K562 (cell line): ENCODE measurements at regions not wholly inside any gene's neighbourhood (a gene's known extent, or its start where the extent isn't known, plus 50 kb on each side); places are given as distances from the start of the nearest gene placed in this dataset.

Source experiments
- ATAC-seq: fragments of 200-7000 bp; cut with Tn5 transposase; 3 replicates; pipeline ENCODE4 v1.9.1; 2020; ENCODE audit warnings: moderate library complexity
- BruUV-seq: library from RNA; stranded (reverse); fragments of 400-500 nt; replicated peaks from 2 replicates; lab custom pipeline; 2021; lab: Mats Ljungman, UMichigan
- CTCF ChIA-PET: fragments of 300-600 bp; formaldehyde crosslinking; extraction: SDS; loops from one replicate; lab custom pipeline; 2021; ENCODE audit warnings: low intra/inter-chr PET ratio; lab: Yijun Ruan, JAX
- POLR2A ChIA-PET: fragments of 300-600, 350-650 bp; sonication (Branson Sonifier 250); formaldehyde crosslinking; extraction: SDS; loops from one replicate; lab custom pipeline; 2021; ENCODE audit warnings: antibody characterized with exemption, inconsistent platforms; lab: Yijun Ruan, JAX
- DNase-seq, 4 experiments: peaks; one replicate each; pipeline versions ENCODE4 v3.0.0 to v3.0.0-alpha.2; 2011 to 2018; ENCODE audit warnings: low spot score in 3 of 4, mixed read lengths in 3 of 4; ENCODE audit errors: extremely low read depth in 1 of 4
- FAIRE-seq: peaks from 2 replicates; lab custom pipeline; 2011; peaks lifted over from hg19 to GRCh38; lab: Jason Lieb, UNC
- H2AFZ ChIP-seq: 2 replicates; pipeline ENCODE4 v1.6.0; 2011; ENCODE audit warnings: low read depth, low read length, control low read depth, inconsistent platforms
- H3K27ac ChIP-seq: fragments of 200-600 bp; 3 replicates; pipeline ENCODE4 v1.8.0; 2011; ENCODE audit warnings: low read depth, mild to moderate bottlenecking, control low read depth, inconsistent platforms, low read length, moderate library complexity, mixed read lengths; ENCODE audit errors: extremely low read depth
- H3K27me3 ChIP-seq, 2 experiments: fragments of 300-600 bp in 1 of 2; 2 replicates in 1 of 2; 3 replicates in 1 of 2; pipeline versions ENCODE4 v1.6.0 to v1.8.0; 2011; ENCODE audit warnings: inconsistent platforms in 2 of 2, low read length in 2 of 2, mild to moderate bottlenecking in 1 of 2, mixed read lengths in 1 of 2, moderate library complexity in 1 of 2; ENCODE audit not compliant: control insufficient read depth in 2 of 2, insufficient read depth in 2 of 2
- H3K36me3 ChIP-seq: fragments of 300-600 bp; 3 replicates; pipeline ENCODE4 v1.8.0; 2011; ENCODE audit warnings: mild to moderate bottlenecking, low read length, inconsistent platforms; ENCODE audit not compliant: control insufficient read depth, insufficient read depth
- H3K4me1 ChIP-seq, 2 experiments: fragments of 200-600 bp in 1 of 2; replicated peaks in 1 of 2; 2 replicates in 1 of 2; 3 replicates in 1 of 2; pipeline versions ENCODE4 v1.5.1 to v1.8.0; 2011; ENCODE audit warnings: inconsistent platforms in 2 of 2, low read length in 2 of 2, mild to moderate bottlenecking in 1 of 2, mixed read lengths in 1 of 2, moderate library complexity in 1 of 2; ENCODE audit not compliant: control insufficient read depth in 2 of 2, insufficient read depth in 2 of 2
- H3K4me2 ChIP-seq: 2 replicates; pipeline ENCODE4 v1.6.1; 2011; ENCODE audit warnings: low read length, control low read depth, inconsistent platforms, mixed read lengths; ENCODE audit not compliant: insufficient read depth
- H3K4me3 ChIP-seq: fragments of 200-600 bp; sonication (generic), shearing (Covaris generic); 2 replicates; pipeline ENCODE4 v1.5.1; 2016; ENCODE audit warnings: control low read depth, inconsistent platforms
- H3K79me2 ChIP-seq: fragments of 200-600 bp; 3 replicates; pipeline ENCODE4 v1.8.0; 2011; ENCODE audit warnings: low read length, inconsistent platforms; ENCODE audit not compliant: control insufficient read depth, insufficient read depth
- H3K9ac ChIP-seq, 2 experiments: 2 replicates each; pipeline versions ENCODE4 v1.6.0 to v1.6.1; 2011; ENCODE audit warnings: low read depth in 2 of 2, low read length in 2 of 2, control low read depth in 1 of 2, inconsistent platforms in 1 of 2, mild to moderate bottlenecking in 1 of 2, mixed read lengths in 1 of 2; ENCODE audit not compliant: insufficient read depth in 1 of 2
- H3K9me1 ChIP-seq: one replicate; pipeline ENCODE4 v1.6.0; 2011; ENCODE audit warnings: inconsistent platforms, mild to moderate bottlenecking, low read length, moderate library complexity; ENCODE audit not compliant: control insufficient read depth, insufficient read depth
- H3K9me3 ChIP-seq: replicated peaks from 2 replicates; pipeline ENCODE4 v1.5.1; 2011; ENCODE audit warnings: low read depth, low read length, inconsistent platforms; ENCODE audit not compliant: control insufficient read depth, insufficient read depth
- H4K20me1 ChIP-seq: replicated peaks from 2 replicates; pipeline ENCODE4 v1.6.1; 2011; ENCODE audit warnings: low read length, inconsistent platforms, mixed read lengths; ENCODE audit not compliant: control insufficient read depth, insufficient read depth
- KLF1 ChIP-seq: fragments of 450-650 bp; IDR thresholded peaks from 2 replicates; pipeline ENCODE4 v1.6.1; 2016; ENCODE audit warnings: missing genetic modification characterization, missing compliant biosample characterization
- SAFB ChIP-seq: fragments of 200-400 bp; formaldehyde crosslinking; IDR thresholded peaks from 2 replicates; pipeline ENCODE4 v1.6.1; 2017; ENCODE audit warnings: low read depth, low read length, borderline replicate concordance
- SIRT6 ChIP-seq: IDR thresholded peaks from one replicate; pipeline ENCODE4 v1.6.1; 2012; ENCODE audit warnings: low read depth, mild to moderate bottlenecking, control low read depth, inconsistent platforms, low read length, moderate library complexity
- ZNF449 ChIP-seq: fragments of 250-450 bp; sonication (Bioruptor Pico); IDR thresholded peaks from 2 replicates; pipeline ENCODE4 v1.8.0; 2022; ENCODE audit warnings: moderate library complexity, mild to moderate bottlenecking, inconsistent platforms
- WGBS: fragments of 100-300 bp; shearing (Covaris generic); methylation state at CpG from one replicate; pipeline ENCODE4 v1.1.6; 2016; ENCODE audit warnings: low coverage, mixed read lengths; ENCODE audit not compliant: insufficient coverage; ENCODE audit errors: missing lambda C conversion rate; 5-methylcytosine and 5-hydroxymethylcytosine counted together
- in situ Hi-C: fragments of 300-500 bp; cut with MboI; formaldehyde crosslinking; loops from 4 replicates; pipeline ENCODE4 v1.15.0; 2018; ENCODE audit warnings: inconsistent platforms, mixed read lengths
- intact Hi-C: fragments of 100-400 bp; cut with micrococcal nuclease; formaldehyde crosslinking; loops from 2 replicates; pipeline ENCODE4 v1.14.2; 2022

- no TSS peak for BruUV-seq
- TF ChIP-seq ZNF449 (CRISPR knock-in tag) (no peak), SIRT6 (no peak)
- H3K9ac ChIP-seq = no peak overlapping the region
- H3K36me3 ChIP-seq = no peaks in the 10 kb centered on the region
- H2AFZ ChIP-seq = no peak overlapping the region
- H3K4me3 ChIP-seq = no peak overlapping the region
- no peak overlapping the region for H3K27ac ChIP-seq
- H3K9me1 ChIP-seq = no peaks in the 10 kb centered on the region
- no peaks in the 10 kb centered on the region for H3K27me3 ChIP-seq
- no peak for ATAC-seq
- no peak overlapping the region for H3K4me2 ChIP-seq
- in situ Hi-C loops = no loop called here
- H3K79me2 ChIP-seq = no peaks in the 10 kb centered on the region
- FAIRE-seq = no peak
- H3K9me3 ChIP-seq = no peaks in the 10 kb centered on the region
- intact Hi-C loops = loop anchor here (10.0 kb wide), 1 partner anchor 261 kb away; no protein-coding TSS in a partner anchor
- WGBS = 2% methylated on average over 3 of the region's 3 CpGs
- no peaks in the 10 kb centered on the region for H3K4me1 ChIP-seq
- ChIA-PET POLR2A (interaction anchor here (0.7 kb wide), 1 partner anchor 105 kb away, joined by 3 read pairs; no protein-coding TSS in a partner anchor), CTCF (no interaction called here)
- H4K20me1 ChIP-seq = no peaks in the 10 kb centered on the region
- no peak for DNase-seq
Measured at GRCh38 chr15:39313467-39313866, 267.4 kb upstream of the THBS1 start.

- no peaks in the 10 kb centered on the region for H3K9me3 ChIP-seq
- H2AFZ ChIP-seq = no peak overlapping the region
- H3K27me3 ChIP-seq = no peaks in the 10 kb centered on the region
- 0% methylated on average over 1 of the region's 1 CpG for WGBS
- H3K79me2 ChIP-seq = no peaks in the 10 kb centered on the region
- no peak for FAIRE-seq
- H4K20me1 ChIP-seq = no peaks in the 10 kb centered on the region
- no peak for ATAC-seq
- H3K4me1 ChIP-seq = no peaks in the 10 kb centered on the region
- no TSS peak for BruUV-seq
- ChIA-PET POLR2A (interaction anchor here (0.7 kb wide), 1 partner anchor 104 kb away, joined by 3 read pairs; no protein-coding TSS in a partner anchor), CTCF (interaction anchor here (0.6 kb wide), 1 partner anchor 156 kb away, joined by 3 read pairs; no protein-coding TSS in a partner anchor)
- TF ChIP-seq KLF1 (no peak), SAFB (no peak)
- H3K9me1 ChIP-seq = no peaks in the 10 kb centered on the region
- no peak overlapping the region for H3K4me2 ChIP-seq
- H3K27ac ChIP-seq = no peak overlapping the region
- in situ Hi-C loops = no loop called here
- intact Hi-C loops = loop anchor here (10.0 kb wide), 1 partner anchor 261 kb away; no protein-coding TSS in a partner anchor
- DNase-seq = no peak
- no peaks in the 10 kb centered on the region for H3K36me3 ChIP-seq
- no peak overlapping the region for H3K9ac ChIP-seq
- no peak overlapping the region for H3K4me3 ChIP-seq
Measured at GRCh38 chr15:39313881-39314280, 267.0 kb upstream of the THBS1 start.
